ENCODE measurements at regions not wholly inside any gene's neighbourhood (a gene's known extent, or its start where the extent isn't known, plus 50 kb on each side); places are given as distances from the start of the nearest gene placed in this dataset.

- TF ChIP-seq CTCF (IDR thresholded peaks at IDR 0.05; ENCODE audit: low read length, missing control alignments): no peak
- no peak overlapping the region for H3K4me3 ChIP-seq (replicated peaks; ENCODE audit: low read depth, low read length)
- no peak for DNase-seq (ENCODE audit: low read depth)
Measured at GRCh38 chr2:128442053-128442751, 123.5 kb upstream of the HS6ST1 start.

DNA sequence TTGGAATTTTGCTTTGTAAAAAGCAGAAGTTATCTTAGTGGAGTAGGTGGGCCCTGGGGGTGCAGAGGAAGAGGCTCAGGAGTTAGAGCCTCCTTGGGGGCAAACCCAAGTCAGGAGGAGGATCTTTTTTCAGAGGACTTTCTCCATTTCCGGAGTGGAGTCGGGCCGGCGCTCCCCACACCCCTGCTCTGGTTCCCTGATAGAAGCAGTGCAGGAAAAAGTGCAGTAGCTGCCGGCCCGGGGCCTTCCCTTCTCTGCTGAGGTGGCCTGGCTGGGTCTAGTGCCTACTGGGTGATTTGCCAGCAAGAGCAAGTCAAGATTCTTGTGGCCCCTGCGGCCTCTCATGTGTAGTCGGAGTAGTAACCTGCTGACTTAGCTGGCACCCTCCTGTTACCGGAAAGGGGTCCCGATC is 124.2 kb upstream of the HS6ST1 start:
- H3K4me3 ChIP-seq (replicated peaks; ENCODE audit: low read depth, low read length): no peak overlapping the region
- peak; percentile 7 for DNase-seq (ENCODE audit: low read depth)
- no peak for TF ChIP-seq CTCF (IDR thresholded peaks at IDR 0.05; ENCODE audit: low read length, missing control alignments)

- TF ChIP-seq CTCF (IDR thresholded peaks at IDR 0.05; ENCODE audit: low read length, missing control alignments): no peak
- H3K4me3 ChIP-seq (replicated peaks; ENCODE audit: low read depth, low read length): no peak overlapping the region
- no peak for DNase-seq (ENCODE audit: low read depth)
Measured at GRCh38 chr2:128444121-128444771, 125.6 kb upstream of the HS6ST1 start.

DNA sequence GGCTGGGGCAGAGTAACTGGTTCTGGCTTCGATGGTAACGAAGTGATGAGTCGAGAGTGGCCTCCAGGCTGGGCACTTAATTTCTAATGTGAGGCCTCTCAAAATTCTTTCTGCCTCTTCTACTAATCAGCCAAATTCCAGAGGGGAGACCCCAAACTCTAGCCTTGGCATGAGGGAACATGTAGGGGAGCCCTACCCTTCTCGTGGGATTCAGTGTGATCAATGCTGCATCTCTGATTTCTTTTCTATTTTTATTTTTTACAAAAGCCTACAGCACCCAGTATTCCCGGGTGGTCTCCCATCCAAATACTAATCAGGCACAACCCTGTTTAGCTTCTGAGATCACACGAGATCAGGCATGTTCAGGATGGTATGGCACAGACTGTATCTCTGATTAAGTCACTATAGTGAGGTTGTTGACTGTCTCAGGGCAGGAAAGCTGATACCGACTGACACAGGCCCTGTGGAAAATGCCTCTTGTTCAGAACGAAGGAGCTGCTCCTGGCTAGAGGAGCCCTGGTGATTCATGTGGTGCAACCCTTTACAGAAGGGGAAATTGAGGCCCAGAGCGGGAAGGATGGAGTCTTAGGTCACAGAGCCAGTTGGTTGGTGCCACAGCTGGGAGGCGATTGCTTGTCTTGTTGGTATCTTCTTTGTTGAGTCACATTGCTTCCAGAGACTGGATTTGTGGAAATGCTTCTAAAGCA is 126.3 kb upstream of the HS6ST1 start:
- DNase-seq (ENCODE audit: low read depth): no peak
- no peak for TF ChIP-seq CTCF (IDR thresholded peaks at IDR 0.05; ENCODE audit: low read length, missing control alignments)
- no peak overlapping the region for H3K4me3 ChIP-seq (replicated peaks; ENCODE audit: low read depth, low read length)

GRCh38 chr2:128445523-128445900 is 126.8 kb upstream of the HS6ST1 start:
- no peak overlapping the region for H3K4me3 ChIP-seq (replicated peaks; ENCODE audit: low read depth, low read length)
- no peak for TF ChIP-seq CTCF (IDR thresholded peaks at IDR 0.05; ENCODE audit: low read length, missing control alignments)
- DNase-seq (ENCODE audit: low read depth): no peak

- no peak overlapping the region for H3K4me3 ChIP-seq (replicated peaks; ENCODE audit: low read depth, low read length)
- TF ChIP-seq CTCF (IDR thresholded peaks at IDR 0.05; ENCODE audit: low read length, missing control alignments): no peak
- DNase-seq (ENCODE audit: low read depth): no peak
Measured at GRCh38 chr2:128446049-128446873, 127.6 kb upstream of the HS6ST1 start.
